ENCODE measurements at regions not wholly inside any gene's neighbourhood (a gene's known extent, or its start where the extent isn't known, plus 50 kb on each side); places are given as distances from the start of the nearest gene placed in this dataset.

DNA sequence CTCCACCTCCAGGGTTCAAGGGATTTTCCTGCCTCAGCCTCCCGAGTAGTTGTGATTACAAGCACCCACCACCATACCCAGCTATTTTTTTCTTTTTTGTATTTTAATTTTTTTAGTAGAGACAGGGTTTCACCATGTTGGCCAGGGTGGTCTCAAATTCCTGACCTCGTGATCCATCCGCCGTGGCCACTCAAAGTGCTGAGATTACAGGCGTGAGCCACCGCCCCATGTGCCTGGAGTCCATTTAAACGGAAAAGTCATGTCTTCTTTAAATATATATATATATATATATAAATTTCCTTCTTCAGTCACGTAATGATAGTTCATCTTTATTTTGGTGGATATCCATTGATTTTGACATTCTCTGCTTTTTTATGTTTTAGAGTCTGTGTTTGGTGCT lies 264.0 kb upstream of the PITX2 start:
- no peak for DNase-seq (ENCODE audit: low read depth in 2 of 2)

DNA sequence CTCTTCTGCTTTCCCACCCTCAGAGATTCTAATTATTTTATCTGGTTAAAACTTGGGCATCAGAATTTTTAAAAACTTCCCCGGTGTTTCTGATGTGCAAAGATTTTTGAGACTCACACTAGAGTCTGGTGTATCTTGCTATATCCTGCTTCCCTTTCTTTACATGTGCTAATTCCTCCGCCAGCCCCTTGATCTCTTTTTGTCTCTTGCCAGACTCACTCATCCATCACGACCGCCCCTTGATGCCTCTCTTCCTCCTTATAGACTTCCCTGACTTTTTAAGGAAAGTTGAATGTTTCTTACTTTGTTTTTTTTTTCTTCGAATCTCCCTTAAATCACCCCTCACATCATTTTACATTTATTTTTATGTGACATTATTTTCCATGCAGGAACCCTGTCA lies 274.9 kb upstream of the PITX2 start:
- no peak for DNase-seq (ENCODE audit: low read depth in 2 of 2)

- DNase-seq (ENCODE audit: low read depth in 2 of 2) = no peak
Observed at GRCh38 chr4:110898290-110898689, 275.4 kb upstream of the PITX2 start.

DNA sequence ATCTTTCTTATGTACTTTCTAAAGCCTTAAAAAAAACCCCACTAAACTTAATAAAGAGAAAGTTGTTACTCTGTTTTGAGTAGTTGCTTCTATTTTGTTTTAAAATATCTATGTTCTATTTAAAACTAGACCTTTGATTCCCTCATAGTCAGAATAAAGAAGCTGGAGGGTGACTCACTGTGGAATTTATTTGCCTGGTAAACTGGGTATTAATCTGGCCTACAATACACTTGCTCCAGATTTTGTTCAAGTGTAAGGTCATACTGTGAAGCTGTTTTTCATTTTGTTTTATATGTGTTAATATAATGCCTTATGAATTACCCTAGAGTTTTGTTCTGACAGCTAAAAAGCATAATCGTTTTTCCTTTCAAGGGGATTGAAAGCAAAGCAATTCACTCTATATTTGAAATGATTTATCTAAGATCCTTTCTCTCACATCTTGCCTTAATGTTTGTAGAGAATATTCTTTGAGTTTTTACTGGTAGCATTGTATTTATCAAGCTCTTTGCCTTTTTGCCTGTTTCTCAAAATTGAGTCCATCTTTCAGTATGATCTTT lies 277.4 kb upstream of the PITX2 start:
- no peak for DNase-seq (ENCODE audit: low read depth in 2 of 2)

GRCh38 chr4:110902500-110902899 lies 279.6 kb upstream of the PITX2 start:
- DNase-seq (ENCODE audit: low read depth in 2 of 2) = no peak

DNA sequence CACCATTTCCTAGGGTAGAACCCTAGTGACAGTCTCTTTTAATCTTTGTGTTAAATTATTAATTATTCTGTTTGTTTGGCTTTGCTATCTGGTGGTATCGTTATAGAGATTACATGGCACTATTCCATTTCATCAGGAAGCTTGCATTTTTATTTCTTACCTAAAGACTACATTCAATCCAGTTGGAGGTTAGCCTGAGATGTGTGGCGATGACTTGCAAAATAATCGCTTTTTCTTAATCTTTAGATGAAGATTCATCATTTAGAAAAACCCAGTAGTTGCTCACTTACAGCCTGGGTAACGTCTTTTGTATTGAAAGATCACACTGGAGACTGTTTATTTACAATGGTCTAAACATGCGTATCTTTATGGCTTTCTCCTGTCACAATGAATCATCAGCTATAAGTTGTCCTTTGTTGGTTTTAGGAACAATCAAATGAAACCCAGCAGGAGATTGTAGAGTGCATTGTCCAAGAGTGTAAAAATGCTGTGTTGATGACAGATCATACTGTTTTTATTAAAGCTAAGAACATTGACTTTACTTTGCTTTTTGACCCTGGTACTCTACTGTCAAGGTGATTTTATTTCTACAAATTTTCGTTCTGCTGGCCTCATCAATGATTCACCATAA lies 281.7 kb upstream of the PITX2 start:
- DNase-seq (ENCODE audit: low read depth in 2 of 2) = no peak

DNA sequence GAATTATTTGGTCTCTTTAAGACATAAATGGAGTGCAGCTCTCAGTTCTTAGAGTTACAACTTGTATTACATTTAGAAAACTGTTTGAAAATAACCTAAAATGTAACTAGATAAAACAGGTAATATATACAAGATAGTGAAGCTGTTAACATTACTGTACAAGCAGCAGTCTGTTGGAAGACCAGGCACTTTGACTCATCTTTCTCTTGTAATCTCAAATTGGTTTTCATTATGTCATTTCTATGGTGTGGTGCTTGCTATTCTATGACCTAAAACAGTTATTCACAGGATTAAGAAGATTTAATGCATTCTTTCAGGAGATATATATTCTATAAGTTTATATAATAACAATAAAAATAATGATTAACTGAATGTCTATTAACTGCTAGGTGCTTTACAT lies 282.5 kb upstream of the PITX2 start:
- no peak for DNase-seq (ENCODE audit: low read depth in 2 of 2)

GRCh38 chr4:110907801-110908313 lies 285.0 kb upstream of the PITX2 start:
- no peak for DNase-seq (ENCODE audit: low read depth in 2 of 2)

- no peak for DNase-seq (ENCODE audit: low read depth in 2 of 2)
Observed at GRCh38 chr4:110914791-110915190, 291.9 kb upstream of the PITX2 start.

DNA sequence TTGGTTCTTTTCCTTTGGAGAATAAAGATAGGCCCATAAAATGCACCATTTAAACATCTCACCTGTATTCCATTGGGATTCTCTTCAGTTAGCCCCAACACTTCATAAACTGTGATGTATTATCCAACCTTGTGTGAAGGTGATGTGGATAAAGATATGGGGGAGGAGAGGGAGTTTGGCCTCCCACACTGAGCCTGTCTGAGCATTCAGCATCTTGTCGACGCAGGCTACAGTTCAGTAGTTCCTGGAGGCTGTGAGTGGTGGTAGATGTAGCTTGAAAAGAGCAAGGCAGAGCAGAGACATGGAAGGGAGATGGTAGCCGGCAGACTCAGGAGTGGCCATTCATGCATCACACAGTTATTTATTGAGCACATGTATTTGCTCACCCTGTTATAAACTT lies 292.4 kb upstream of the PITX2 start:
- no peak for DNase-seq (ENCODE audit: low read depth in 2 of 2)

DNA sequence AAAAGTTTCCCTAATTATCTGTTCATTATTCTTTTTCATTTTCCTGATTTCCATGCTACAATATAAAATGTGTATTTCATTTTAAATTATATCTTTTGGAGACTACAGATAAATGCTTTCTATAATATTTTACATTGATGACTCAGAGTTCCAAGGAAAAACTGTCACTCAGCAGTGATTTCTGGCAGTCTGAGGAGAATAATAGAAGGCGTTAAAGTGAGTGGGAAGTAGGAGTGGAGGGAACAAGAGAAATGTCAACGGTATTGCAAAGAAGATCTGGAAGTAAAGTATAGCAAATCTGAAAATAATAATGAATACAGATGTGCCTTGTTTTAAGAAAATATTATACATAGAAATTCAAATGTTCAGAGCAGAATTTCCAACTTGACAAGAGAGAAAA lies 293.6 kb upstream of the PITX2 start:
- no peak for DNase-seq (ENCODE audit: low read depth in 2 of 2)

DNA sequence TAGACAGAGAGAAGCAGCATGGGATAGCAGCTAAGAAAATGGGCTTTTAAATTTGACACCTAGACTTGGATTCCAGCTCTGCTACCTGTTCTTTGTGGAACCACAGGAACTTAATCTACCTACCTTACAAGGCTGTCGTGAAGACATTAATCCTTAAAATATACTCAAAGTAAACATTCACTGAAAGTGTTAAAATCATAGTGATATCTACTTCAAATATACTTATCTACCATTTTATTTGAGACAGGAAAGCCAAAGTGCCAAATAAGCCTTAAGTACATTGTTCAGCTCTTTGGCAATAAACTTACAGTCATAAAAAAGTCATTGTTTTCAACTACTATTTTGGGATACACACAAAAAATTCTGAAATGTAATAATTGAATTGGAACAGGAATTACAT lies 295.0 kb upstream of the PITX2 start:
- DNase-seq (ENCODE audit: low read depth in 2 of 2) = no peak

GRCh38 chr4:110920990-110921389 lies 298.1 kb upstream of the PITX2 start:
- DNase-seq (ENCODE audit: low read depth in 2 of 2) = no peak

GRCh38 chr4:110924761-110925160 lies 301.9 kb upstream of the PITX2 start:
- DNase-seq (ENCODE audit: low read depth in 2 of 2) = no peak

DNA sequence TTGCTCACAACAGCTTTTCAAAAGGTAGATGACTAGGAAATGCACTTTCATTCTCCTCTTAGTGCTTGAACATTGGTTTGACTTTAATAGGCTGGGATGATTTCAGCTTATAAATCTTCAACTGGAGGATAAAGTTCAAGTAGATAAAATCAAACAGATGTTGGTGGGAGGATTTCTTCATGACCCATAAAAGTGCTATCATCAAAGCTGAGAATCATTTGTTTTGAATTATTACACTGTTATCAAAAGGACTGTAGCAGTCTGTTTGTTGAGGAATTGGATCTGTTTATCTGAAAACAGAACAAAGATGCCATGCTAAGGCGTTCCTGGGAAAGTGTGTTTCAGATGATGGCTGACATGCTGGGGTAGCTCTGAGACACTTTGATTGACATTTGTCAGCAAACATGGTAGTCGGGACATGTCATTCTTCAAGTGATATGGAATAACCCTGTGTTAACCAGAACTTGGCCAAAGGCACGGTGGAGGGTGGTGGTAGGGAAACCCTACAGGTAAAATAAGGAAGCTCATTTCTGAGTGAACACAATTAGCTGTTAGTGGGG lies 304.0 kb upstream of the PITX2 start:
- no peak for DNase-seq (ENCODE audit: low read depth in 2 of 2)

DNA sequence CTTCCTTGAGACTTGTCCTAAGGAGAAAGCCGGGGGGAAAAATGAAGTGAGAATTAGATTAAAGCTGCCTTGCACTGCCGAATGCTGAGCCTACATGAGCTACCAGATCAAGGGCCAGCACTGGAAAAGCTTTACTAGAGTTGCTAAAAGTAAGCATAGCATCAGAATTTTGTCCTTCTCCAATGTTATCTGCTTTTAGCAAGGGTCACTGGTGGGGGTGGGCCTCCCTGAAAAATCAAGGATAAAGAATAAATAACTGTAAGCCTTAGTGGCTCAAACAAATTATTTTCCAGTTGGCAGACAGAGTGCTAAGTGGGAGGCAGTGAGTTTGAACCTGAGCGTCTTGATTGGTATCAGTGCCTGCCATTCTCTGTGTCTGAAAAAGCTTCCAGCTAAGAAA lies 310.5 kb upstream of the PITX2 start:
- no peak for DNase-seq (ENCODE audit: low read depth in 2 of 2)

DNA sequence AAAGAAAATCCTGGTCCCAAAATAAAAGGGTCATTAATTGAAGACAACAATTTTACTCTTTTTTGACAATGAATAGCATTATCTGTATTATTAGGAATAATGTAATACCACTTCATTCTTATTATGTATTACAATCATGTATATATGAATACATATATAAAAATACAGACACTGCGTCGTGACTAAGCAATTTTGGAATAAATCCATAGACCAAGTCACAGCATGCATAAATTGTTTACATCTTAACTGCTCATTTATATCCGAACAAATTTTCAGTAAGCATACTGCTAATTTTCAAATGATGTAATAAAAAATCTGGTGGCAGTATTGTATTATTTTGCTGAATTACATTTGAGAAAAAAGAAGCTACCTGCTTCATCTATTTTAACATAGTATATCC lies 321.6 kb upstream of the PITX2 start:
- no peak for DNase-seq (ENCODE audit: low read depth in 2 of 2)

DNA sequence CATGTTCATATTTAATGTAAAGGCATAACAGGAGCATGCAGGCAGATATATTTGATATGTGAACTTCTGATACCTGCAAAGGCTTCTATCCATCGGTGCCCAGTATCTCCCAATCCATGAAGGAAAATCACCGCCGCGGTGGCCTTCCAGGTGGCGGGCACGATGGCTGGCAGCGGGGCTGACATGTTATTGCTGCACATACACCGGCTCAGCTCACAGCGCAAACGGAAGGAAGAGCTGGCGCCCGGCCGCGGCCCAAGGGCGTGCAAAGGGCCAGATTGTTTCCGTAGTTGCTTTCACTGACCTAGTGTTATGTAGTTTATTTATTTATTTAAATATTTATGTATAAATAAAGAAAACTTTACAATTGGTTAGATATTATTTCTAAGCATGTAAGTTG lies 322.7 kb upstream of the PITX2 start:
- no peak for DNase-seq (ENCODE audit: low read depth in 2 of 2)

GRCh38 chr4:110949542-110949941 lies 326.7 kb upstream of the PITX2 start:
- DNase-seq (ENCODE audit: low read depth in 2 of 2) = no peak

- DNase-seq (ENCODE audit: low read depth in 2 of 2) = no peak
Observed at GRCh38 chr4:110950731-110951130, 327.9 kb upstream of the PITX2 start.

DNA sequence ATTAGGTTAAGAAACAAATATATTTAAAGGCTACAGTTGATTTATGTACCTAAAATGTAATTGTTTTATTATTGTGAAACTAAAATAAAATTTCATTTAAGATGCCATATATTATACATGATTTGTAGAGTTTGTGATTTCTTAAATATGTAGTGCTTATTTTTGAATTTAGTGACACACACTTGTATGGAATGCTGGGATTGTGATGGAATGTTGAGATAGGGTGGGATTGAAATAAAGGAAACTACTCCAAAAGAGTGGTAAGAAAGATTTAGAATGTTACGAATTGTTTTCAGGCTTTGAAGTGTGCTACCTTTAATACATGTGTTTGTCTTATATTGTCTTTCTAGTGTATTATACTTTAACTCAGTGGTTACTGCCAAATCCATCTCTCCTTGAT lies 330.3 kb upstream of the PITX2 start:
- DNase-seq (ENCODE audit: low read depth in 2 of 2) = no peak

DNA sequence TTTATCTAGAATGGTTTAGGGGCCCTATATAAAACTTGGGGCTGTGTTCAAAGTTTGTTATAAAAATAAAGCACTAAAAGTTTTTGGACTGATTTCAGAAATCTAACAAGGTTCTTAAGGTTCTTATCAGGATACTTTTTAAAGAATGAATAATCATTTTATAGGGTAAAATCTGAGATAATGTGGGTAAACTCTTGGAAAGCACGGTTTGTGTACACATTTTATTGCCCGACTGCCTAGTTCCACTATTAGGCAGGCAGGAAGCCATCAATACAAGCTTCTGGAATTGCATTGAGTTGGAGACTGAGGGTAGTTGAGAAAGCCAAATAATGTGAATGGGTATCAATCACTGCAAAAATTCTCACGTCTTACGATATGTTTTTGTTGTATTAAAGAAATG lies 331.0 kb upstream of the PITX2 start:
- DNase-seq (ENCODE audit: low read depth in 2 of 2) = no peak

GRCh38 chr4:110955748-110956147 lies 332.9 kb upstream of the PITX2 start:
- no peak for DNase-seq (ENCODE audit: low read depth in 2 of 2)

Data from activated CD8-positive, alpha-beta memory T cell treated with anti-CD3 and anti-CD28 coated beads for 4 hours (primary cell).